Activated naive CD4-positive, alpha-beta T cell treated with anti-CD3 and anti-CD28 coated beads, Interleukin-2, amount 50 U/mL, for 16 hours (primary cell): ENCODE measurements at regions not wholly inside any gene's neighbourhood (a gene's known extent, or its start where the extent isn't known, plus 50 kb on each side); places are given as distances from the start of the nearest gene placed in this dataset.

Experiments
- DNase-seq: peaks from one replicate; pipeline ENCODE4 v3.0.0-alpha.2; 2020

DNA sequence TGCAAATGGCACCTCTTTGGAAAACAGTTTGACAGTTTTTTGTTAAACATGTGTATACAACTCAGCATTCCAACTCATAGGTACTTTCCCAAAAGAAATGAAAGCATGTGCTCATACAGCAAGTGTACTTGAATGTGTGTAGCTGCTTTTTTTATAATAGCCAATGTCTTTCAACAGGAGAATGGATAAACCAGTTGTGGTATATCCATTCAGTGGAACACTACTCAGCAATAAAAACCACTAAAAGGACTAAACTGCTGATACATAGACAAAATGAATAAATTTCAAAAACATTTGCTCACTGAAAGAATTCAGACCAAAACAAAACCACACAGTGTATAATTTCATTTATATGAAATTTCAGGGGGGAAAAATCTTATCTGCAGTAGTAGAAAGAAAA, 267.3 kb downstream of the NR2F1-AS1 start:
- DNase-seq: no peak

DNA sequence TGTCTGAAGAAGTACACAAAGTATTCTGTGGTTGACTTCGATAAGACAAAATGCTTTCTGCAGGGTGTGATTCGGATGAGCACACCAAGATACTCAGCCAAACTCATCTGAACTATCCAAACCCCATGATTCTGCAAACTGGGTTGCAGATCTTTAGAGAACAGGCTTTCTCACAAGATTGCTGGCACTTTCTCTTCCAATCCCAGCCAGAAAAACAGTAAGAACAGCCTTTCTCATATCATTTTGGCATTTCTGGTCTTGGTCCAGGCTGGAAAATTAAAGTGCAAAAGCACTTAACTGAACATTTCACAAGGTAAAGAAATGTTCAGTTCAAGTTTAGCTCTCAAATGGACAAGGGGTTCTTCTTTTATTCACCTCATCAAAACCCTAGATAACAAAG, 269.1 kb downstream of the NR2F1-AS1 start:
- DNase-seq: no peak

DNA sequence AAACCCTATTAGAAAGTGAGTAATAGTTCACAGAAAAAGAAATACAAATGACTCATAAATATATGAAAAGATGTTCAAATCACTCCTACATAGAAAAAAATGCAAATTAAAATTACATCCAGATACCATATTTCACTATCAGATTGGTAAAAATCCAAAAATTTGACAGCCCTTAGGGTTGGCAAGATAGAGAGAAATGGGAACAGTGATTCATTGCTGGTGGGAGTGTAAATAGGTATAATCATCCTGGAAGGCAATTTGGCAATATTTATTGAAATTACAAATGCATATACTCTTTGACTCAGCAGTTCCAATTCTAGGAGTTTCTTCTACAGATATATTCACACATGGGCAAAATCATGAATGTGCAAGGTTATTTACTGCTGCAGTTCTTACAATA, 273.5 kb downstream of the NR2F1-AS1 start:
- no peak for DNase-seq

DNA sequence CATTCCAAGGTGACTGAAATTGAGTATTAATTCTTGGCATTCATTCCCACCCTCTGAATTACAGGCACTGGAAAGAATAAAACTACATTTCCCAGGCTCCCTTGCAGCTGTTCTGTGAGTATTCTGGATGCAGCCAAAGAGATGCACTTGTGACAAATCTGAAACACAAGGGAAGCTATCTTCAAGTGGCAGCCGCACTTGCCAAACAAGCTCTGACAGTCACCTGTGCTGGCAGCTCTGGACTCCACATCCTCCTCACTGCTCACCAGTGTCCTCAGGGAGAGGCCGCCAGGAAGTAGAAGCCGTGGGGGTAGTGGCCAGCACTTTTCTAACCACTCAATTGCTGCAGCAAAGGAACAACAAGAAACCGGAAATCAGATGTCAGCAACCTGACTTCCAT, 275.0 kb downstream of the NR2F1-AS1 start:
- DNase-seq: no peak

DNA sequence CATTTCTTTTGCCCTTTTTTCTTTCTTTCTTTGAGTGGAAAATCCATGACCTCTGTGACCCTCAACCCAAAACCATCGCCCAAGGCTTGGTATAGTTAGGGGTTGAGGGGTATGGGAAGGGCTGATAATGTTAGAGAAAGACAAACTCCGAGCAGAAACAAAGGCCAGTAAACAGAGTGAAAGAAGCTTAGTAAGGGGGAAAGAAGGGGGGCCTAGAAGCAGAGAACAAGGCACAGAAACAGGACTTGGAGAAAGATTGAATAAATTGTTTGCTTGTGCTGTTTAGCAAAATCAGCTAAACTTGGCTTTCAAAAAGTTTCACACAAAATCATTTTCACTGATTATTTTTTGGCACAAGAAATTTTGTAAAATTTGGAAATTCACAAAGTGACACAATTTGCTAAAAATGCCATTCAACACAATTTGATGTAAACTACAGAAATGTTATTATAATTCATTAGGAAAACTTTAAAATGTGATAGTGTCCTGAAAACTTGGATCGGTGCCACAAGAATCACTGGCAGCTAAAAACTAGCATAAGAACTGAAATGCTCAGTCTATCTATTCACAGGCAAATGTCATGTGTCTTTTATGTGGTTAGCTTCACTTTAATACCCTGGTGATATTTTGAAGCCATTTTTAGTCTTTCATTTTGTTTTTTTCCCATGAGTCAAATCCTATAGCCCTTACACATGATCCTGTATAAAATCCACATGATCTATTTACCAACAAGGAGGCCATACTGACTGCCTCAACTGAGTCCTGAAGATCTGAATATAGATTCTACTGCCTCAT, 276.4 kb downstream of the NR2F1-AS1 start:
- DNase-seq: no peak

DNA sequence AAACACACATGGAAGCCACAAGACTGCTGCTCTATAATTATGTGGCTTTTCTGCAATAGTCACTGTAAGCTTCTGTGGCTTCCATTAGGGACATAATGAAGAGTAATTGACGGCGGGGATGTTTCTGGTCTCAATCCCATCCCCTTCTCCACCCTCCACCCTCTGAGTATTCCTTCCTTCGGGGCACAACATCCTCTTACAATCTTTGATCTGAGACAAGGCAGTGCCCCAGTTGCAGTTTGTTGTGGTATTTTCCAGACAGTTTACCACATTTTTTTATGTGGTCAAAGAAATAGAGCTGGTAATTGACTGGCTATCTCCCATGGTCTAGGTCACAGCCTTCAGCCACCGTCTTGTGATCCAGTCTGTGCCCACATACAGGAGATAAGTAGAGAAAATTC, 277.7 kb downstream of the NR2F1-AS1 start:
- DNase-seq: no peak

DNA sequence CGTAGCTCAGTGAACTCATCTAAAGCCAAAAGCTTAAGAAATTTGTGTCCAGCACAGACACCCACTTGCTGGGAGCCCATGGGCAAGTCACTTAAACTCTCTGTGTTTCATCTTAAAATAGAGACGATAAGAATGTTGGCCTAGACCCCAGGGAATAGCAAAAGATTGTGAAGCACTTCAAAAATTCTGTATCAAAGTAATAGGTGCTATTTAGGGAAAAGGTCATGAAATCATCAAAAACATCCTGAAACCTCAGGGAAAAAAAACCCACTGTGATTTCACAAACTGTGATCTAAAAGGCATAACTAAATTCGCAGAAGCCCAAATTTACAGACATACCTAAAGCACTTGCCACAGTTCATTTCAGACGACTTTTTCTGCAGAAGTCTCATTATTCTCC, 278.3 kb downstream of the NR2F1-AS1 start:
- no peak for DNase-seq

DNA sequence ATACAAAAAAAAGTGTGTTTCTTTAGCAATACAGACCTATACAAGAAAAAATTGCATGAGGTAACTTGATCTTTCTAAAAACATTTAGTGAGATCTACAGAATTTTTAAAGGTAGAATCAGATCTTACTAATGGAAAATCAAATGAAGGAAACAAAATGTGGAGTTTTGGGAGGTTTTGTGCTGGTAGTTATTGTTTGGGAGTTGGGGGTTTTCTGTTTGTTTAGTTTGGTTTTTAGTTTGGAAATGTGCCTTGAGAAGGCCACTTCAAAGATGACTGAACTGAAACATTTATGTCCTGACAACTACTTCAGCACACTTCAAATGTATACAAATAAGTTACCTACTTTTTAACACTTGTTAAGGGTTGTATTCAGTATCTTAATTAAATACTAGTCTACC, 280.1 kb downstream of the NR2F1-AS1 start:
- no peak for DNase-seq

DNA sequence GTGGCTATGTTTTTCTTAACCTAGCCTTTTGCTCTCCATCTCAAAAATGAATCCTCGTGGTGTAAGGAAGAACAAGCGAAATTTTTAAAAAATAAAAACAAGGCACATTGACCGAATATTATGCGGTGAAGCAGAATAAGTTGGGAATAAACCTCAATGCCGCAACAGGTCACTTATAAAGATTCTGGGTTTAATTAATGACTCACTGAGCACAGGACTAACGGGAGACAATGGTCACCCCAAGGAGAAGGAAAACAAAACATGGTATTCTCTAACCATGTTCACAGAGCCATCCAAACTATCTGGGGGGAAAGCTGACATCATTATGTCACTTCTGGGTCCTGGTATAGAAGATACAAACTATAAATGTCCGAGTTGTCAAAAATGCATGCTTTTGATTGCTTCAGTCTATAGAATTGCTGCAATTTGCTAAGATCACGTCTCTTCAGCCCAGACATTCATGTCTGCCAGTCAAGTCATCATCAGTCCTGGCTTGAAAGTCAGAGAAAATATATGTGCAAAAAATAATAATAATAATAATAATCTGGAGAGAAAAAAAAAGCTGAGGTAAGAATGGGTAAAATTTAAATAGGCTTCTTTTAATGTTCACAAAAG, 280.6 kb downstream of the NR2F1-AS1 start:
- DNase-seq: no peak

DNA sequence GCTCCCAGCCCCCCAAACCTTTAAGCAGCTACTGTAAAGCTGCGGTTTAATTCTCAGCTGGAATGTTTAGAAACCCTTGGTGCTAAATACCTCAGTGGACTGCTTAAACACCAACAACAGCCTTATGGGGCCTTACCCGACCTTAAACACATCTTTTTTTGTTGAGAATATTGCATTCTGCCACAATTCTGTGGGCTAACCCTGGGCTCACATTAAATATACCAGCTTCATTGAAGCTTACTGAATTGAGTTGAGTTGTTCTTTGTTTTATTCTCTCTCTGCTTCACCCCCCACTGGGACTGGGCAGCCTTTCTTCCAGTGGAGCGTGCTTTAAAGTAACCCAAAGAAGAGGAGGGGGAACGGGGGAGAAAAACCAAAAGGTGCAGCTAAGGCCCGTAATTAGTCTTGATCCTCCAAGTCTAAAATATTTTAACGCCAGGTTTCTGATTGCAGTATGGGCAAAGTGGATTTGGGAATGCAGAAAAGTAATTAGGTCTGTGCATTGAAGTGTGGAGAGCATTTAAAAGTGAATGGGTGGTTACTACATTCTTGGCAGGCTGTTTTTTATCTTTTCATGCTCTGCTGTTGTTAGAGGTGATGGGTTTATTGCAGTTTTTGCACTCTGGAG, 281.2 kb downstream of the NR2F1-AS1 start:
- no peak for DNase-seq

DNA sequence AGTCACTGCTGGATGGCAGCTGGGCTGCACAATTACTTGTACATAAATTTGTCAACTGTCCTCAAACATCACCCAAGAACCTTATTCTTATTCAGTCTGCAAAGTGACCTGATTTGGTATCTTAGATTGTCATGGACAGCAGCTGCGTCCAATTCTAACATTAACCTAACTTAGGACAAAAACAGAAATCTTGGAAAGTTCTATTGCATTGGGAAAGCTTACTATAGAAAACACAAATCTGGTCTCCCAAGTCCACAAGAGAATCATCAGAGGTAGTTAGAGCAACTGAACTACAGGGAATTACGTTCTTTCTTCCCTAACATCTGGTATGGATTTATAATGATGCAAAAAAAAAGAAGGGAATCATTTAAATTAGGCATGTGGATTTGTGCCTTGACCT, 283.9 kb downstream of the NR2F1-AS1 start:
- DNase-seq: no peak

DNA sequence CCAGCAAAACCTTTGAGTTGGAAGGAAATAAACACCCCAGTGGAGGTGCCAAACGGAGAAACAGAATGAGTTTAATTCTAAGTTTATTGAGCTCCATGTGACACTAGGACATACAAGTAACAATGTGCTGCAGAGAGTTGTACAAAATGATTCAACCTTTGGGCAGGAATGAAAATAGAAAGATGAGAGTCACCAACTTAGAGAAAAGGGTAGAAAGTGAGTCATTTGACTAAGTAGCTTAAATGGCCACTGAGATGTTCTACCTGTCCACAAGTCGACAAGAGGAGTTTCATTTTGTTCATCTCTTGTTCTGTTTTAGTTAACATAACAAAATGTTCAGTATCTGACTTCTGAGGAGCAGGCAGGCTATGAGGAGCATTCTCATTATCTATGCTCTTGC, 284.7 kb downstream of the NR2F1-AS1 start:
- no peak for DNase-seq

DNA sequence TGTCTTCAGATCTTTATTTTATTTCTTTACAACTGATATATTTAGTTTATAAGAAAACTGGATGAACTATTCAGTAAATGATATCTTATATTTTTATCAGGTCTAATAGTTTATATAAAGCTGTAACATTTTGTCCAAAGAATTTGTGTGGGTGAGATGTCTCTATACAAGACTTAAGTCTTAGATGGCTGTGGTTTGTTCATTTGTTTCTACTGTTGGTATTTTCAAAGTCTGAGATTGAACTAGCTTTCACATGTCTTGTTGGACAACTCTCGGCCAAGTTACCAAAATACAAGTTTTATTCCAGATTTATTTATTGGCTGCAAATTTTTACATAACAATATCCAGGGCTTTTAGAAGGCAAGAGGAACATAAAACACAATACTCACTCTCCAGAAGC, 286.0 kb downstream of the NR2F1-AS1 start:
- no peak for DNase-seq

DNA sequence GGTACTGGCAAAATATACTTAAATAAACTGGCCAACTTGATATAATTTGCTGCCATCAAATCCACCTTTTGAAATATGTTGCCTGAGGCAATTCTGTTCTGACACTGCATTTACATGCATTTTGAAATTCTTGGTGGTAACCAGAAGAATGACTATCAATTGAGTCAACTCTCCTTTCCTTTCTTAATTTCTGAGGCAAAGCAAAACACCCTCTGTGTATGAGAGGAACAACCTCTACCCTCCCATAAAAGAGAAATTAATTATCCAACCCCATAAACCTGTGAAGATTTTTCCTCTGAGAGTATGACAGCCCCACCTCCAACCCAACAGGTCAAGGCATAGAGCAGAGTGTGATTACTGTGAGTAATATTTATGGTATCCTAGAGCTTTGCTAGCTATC, 286.8 kb downstream of the NR2F1-AS1 start:
- no peak for DNase-seq

DNA sequence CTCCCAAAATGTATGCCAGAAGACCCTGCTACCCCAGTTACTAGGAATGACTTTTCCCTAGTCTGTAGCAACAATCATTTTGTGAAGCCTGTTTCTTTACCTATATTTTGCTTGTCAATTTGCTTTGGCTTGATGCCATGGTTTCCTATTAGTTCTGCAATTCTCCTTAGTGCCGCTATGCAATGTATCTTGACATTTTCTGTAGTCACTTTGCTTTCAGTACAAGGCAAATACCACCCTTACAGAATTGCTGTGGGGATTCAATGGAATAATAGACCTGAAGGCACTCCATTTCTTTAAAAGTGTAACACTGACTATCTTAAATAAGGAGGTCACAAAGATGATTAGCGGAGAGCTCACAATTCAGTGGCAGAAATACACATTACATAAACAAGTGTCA, 291.1 kb downstream of the NR2F1-AS1 start:
- no peak for DNase-seq

DNA sequence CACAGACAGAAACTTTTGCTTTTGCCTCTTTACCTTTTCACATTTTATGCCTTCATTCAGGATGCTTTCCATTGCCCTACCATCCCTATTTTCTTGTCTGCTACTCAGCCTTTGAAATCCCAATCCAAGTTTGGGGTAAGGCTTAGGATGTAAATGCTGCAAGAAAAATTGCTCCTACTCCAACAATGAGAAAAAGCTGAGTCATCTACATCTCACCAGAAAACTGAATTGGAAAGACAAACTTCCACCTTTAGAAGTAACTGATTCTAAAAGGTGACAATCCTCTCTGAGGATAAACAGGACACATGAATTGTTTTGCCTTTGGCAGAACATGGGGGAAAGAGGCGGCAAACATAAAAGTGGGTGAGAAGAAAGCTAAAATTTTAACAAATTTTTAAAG, 295.6 kb downstream of the NR2F1-AS1 start:
- DNase-seq: no peak

DNA sequence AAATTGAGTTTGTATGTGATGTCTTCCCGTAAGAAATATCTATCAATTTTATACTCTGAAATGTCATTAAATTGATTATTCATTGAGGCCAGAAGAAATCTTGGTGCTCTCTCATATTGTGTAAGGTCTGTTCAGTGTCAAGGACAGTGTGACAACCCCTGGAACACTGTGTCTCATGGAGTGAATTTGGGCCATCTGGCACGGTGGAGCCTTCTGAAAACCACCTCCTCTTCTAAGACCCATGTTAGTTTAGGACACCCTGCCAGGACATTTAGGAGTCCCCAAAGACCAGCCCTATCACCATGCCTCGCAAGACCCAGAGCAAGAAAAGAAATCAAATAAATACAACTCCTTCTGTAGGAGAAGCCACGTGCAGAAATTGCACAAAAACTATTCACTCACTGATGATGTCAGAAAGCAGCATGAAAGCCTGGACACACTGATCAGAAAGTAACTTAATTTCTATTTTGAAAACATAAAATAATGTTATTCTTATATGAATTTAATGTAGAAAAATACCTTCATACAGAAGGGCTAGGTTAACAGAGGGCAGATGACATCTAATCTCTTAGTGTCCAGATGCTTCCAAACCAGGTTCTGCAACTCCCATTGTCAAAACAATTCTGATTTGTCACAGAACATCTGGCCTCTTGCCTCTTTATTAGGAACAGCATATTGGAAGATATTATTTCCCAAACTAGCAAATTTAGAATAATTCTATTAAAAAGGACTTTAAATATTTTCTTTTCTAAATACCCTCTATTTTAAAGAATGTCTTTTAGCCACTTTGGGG, 298.8 kb downstream of the NR2F1-AS1 start:
- DNase-seq: no peak

DNA sequence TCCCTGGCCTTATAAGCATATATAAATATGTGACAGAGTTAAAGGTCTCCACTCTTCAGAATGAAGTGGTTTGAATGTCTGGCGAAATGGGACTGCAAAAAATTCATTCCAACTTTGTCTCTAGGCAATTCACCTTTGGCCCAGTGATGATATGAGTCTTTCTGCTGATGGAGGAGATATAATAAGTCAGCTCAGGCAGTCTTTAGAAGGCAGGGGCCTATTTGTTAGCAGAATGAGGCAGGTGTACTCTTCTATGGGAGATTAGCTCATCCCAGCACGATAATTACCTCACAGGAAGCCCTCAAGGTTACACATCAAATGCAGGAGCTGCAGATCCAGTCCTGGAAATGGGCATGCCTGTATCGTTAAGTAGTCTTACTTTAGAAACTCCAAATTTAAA, 300.5 kb downstream of the NR2F1-AS1 start:
- no peak for DNase-seq

DNA sequence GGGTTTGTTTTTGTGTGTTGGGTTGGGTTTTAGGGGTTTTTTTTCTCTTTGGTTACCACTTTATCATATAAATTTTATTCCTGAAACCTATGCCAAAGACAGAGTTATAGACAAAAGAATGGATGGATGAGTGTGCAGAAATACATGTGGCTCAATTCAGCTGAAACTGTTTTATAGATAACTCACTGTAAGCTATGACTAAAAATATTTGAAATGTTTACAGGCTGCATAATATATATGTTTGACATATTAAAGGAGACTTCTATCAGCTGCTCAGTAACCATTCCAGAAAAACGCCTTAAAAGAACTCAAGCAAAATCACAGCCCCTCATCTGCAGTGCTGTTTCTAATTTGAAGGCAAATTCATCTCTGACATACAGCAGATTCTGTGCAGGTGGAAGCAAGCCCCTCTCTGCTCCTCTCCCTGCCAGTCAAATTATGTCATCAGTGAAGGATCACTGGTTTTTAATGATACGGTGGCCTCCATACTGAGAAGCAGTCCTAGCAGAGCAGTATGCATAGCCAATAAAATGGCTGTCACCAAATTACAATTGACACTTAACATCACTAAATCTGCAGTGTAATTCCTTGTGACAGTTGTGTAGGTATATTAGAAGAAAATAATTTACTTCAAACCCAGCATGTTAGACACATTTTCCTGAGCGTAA, 301.6 kb downstream of the NR2F1-AS1 start:
- no peak for DNase-seq

DNA sequence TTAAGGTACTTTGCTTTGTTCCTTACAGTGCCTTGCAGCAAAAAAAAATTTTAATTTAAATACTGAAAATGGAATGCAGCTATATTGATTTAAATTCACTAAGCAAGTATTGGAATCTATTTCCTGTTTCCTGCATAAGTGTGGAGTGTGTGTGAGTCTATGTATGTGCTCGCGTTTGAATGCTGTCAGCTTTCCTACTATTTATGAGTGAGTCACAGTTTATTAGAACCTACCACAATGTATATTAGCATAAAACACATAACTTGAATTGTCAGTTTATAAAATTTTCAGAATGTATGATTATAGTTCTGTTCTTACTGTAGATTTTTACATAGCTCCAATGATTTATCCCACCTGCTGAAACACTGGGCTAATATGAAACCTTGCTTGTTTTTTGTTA, 302.1 kb downstream of the NR2F1-AS1 start:
- no peak for DNase-seq

DNA sequence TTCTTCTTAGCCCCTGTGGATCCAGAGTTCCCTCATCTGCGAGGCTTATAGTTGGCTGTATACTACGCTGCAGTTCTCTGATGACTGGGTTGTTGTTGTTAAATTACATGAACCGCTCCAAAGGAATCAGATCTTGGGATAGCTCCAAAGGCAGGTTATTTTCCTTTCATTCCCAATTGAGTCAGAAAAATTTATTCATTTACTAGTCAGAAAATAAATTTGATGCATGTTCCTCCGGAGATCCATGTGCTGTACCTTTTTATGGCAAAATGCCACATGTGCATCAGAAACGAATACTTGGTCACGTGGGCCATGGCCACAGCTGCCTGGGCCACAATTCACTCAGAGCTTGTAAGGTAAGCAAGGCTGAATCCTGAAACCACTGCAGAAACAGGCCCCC, 304.0 kb downstream of the NR2F1-AS1 start:
- DNase-seq: no peak

DNA sequence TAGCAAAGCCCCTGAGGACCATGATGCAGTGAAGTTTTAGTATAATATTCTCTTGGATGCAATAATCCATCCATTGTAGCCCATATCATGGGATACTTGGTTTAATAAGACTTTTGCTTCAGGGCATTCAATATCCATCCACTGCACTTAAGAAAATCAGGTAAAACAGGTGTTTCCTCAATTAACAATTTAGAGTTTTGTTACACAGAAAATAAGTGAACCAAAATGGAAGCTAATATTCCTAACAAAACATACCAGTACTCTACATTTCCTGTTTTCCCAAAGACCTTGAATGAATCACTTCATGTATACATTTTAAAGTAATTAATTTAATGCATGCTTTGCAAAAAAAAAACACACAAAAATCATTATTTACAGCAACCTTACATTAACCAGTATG, 305.6 kb downstream of the NR2F1-AS1 start:
- no peak for DNase-seq

DNA sequence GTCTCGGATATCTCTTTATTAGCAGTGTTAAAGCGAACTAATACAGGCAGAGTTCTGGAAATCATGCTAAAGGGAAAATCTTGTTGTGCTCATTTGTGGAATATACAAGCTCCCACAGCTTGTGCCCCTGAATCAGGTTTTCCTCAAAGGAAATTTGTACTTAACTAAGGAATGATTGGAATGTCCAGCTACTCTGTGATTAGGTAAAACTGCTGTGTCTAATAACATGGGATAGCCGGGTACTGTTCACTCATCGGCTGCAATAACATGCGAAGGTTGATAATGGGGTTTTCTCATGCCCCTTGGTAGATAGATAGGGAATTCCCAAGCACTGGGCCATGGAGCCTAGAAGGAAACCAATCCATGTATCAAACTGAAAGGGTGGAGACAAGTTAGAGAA, 306.7 kb downstream of the NR2F1-AS1 start:
- no peak for DNase-seq
